Trophoblast cell (in vitro differentiated cells and primary cell): ENCODE measurements at regions not wholly inside any gene's neighbourhood (a gene's known extent, or its start where the extent isn't known, plus 50 kb on each side); places are given as distances from the start of the nearest gene placed in this dataset.

ENCODE experiments used
- DNase-seq, 2 donors: peaks; one replicate each; pipeline ENCODE4 v3.0.0-alpha.2; 2016
- H2AFZ ChIP-seq: 2 replicates; pipeline ENCODE4 v1.6.1; 2013; ENCODE audit warnings: low read length, moderate library complexity, mild to moderate bottlenecking; ENCODE audit not compliant: insufficient read depth, poor library complexity
- H2AK5ac ChIP-seq: 2 replicates; pipeline ENCODE4 v1.6.1; 2013; ENCODE audit warnings: mild to moderate bottlenecking, low read length
- H2BK120ac ChIP-seq: 2 replicates; pipeline ENCODE4 v1.6.1; 2013; ENCODE audit warnings: low read length, mild to moderate bottlenecking, moderate library complexity; ENCODE audit not compliant: insufficient read depth, poor library complexity
- H2BK12ac ChIP-seq: 2 replicates; pipeline ENCODE4 v1.6.1; 2013; ENCODE audit warnings: mild to moderate bottlenecking, low read length, moderate library complexity
- H2BK5ac ChIP-seq: 2 replicates; pipeline ENCODE4 v1.6.1; 2013; ENCODE audit warnings: low read length, low read depth, moderate library complexity, mild to moderate bottlenecking; ENCODE audit not compliant: poor library complexity
- H3K14ac ChIP-seq: 2 replicates; pipeline ENCODE4 v1.6.1; 2013; ENCODE audit warnings: mild to moderate bottlenecking, low read length
- H3K18ac ChIP-seq: 2 replicates; pipeline ENCODE4 v1.6.1; 2013; ENCODE audit warnings: mild to moderate bottlenecking, low read length
- H3K23ac ChIP-seq: 2 replicates; pipeline ENCODE4 v1.6.1; 2013; ENCODE audit warnings: low read length
- H3K27ac ChIP-seq: 2 replicates; pipeline ENCODE4 v1.5.1; 2013; ENCODE audit warnings: low read depth, mild to moderate bottlenecking, inconsistent platforms, low read length, moderate library complexity
- H3K27me3 ChIP-seq: 2 replicates; pipeline ENCODE4 v1.6.1; 2013; ENCODE audit warnings: inconsistent platforms, mild to moderate bottlenecking, low read length, moderate library complexity; ENCODE audit not compliant: insufficient read depth
- H3K36me3 ChIP-seq, 2 experiments: 1 replicate in 1 of 2; 2 replicates in 1 of 2; pipeline ENCODE4 v1.6.1; 2013; ENCODE audit warnings: low read length in 2 of 2, mild to moderate bottlenecking in 2 of 2, moderate library complexity in 1 of 2; ENCODE audit not compliant: insufficient read depth in 2 of 2, control insufficient read depth in 1 of 2
- H3K4ac ChIP-seq: 2 replicates; pipeline ENCODE4 v1.6.1; 2013; ENCODE audit warnings: low read depth, mild to moderate bottlenecking, low read length, moderate library complexity
- H3K4me1 ChIP-seq, 2 experiments: 1 replicate in 1 of 2; 2 replicates in 1 of 2; pipeline ENCODE4 v1.6.1; 2013; ENCODE audit warnings: low read length in 2 of 2, mild to moderate bottlenecking in 2 of 2, moderate library complexity in 1 of 2; ENCODE audit not compliant: insufficient read depth in 2 of 2, control insufficient read depth in 1 of 2
- H3K4me2 ChIP-seq: 2 replicates; pipeline ENCODE4 v1.6.1; 2013; ENCODE audit warnings: inconsistent platforms, mild to moderate bottlenecking, low read length, moderate library complexity
- H3K4me3 ChIP-seq: 2 replicates; pipeline ENCODE4 v1.5.1; 2013; ENCODE audit warnings: mild to moderate bottlenecking, low read depth, low read length, inconsistent platforms
- H3K79me1 ChIP-seq: one replicate; pipeline ENCODE4 v1.6.1; 2013; ENCODE audit warnings: low read length
- H3K79me2 ChIP-seq: 2 replicates; pipeline ENCODE4 v1.6.1; 2013; ENCODE audit warnings: low read length, mild to moderate bottlenecking; ENCODE audit not compliant: control insufficient read depth, insufficient read depth, poor library complexity
- H3K9ac ChIP-seq: 2 replicates; pipeline ENCODE4 v1.6.1; 2013; ENCODE audit warnings: mild to moderate bottlenecking, low read length
- H3K9me3 ChIP-seq: 2 replicates; pipeline ENCODE4 v1.6.1; 2013; ENCODE audit warnings: low read depth, mild to moderate bottlenecking, control low read depth, inconsistent platforms, low read length; ENCODE audit not compliant: insufficient read depth
- H4K12ac ChIP-seq: 2 replicates; pipeline ENCODE4 v1.6.1; 2013; ENCODE audit warnings: low read depth, mild to moderate bottlenecking, low read length, moderate library complexity
- H4K8ac ChIP-seq: 2 replicates; pipeline ENCODE4 v1.6.1; 2013; ENCODE audit warnings: low read depth, mild to moderate bottlenecking, low read length, moderate library complexity
- H4K91ac ChIP-seq: one replicate; pipeline ENCODE4 v1.6.1; 2013; ENCODE audit warnings: low read depth, mild to moderate bottlenecking, low read length, moderate library complexity
- WGBS: extraction: QIAGEN DNeasy Blood & Tissue Kit; methylation state at CpG from one replicate; pipeline ENCODE4 v1.1.7; 2013; ENCODE audit warnings: missing lambda C conversion rate; ENCODE audit not compliant: insufficient read length, insufficient coverage; ENCODE audit errors: extremely low coverage; 5-methylcytosine and 5-hydroxymethylcytosine counted together

GRCh38 chr11:134763030-134763388 lies 351.0 kb upstream of the B3GAT1 start:
- Histone ChIP-seq H3K4me3 (no peak overlapping the region), H4K91ac (no peak overlapping the region), H3K27me3 (no peaks in the 10 kb centered on the region), H3K4ac (no peak overlapping the region), H2AK5ac (no peak overlapping the region), H2BK12ac (no peak overlapping the region), H3K27ac (no peak overlapping the region), H3K9ac (no peak overlapping the region), H3K79me2 (no peaks in the 10 kb centered on the region), H2BK5ac (no peak overlapping the region), H3K79me1 (no peaks in the 10 kb centered on the region), H4K12ac (no peak overlapping the region), H3K9me3 (peaks cover 5% of the 10 kb centered on the region), H3K18ac (no peak overlapping the region), H3K36me3 (no peaks in the 10 kb centered on the region), H2BK120ac (no peak overlapping the region), H3K4me1 (no peaks in the 10 kb centered on the region), H4K8ac (no peak overlapping the region), H3K4me2 (no peak overlapping the region), H3K14ac (no peak overlapping the region), H3K23ac (no peak overlapping the region), H2AFZ (no peak overlapping the region)
- DNase-seq = no peak
- WGBS = no CpG with 5 or more reads among the region's 16 CpGs

GRCh38 chr11:134762248-134763029 lies 350.4 kb upstream of the B3GAT1 start:
- Histone ChIP-seq H3K36me3 (no peaks in the 10 kb centered on the region), H2BK5ac (no peak overlapping the region), H2BK120ac (no peak overlapping the region), H3K79me2 (no peaks in the 10 kb centered on the region), H2AFZ (no peak overlapping the region), H3K4me3 (no peak overlapping the region), H3K27me3 (no peaks in the 10 kb centered on the region), H3K9ac (no peak overlapping the region), H3K9me3 (peaks cover 4% of the 10 kb centered on the region), H2BK12ac (no peak overlapping the region), H3K4me2 (no peak overlapping the region), H3K4me1 (no peaks in the 10 kb centered on the region), H4K91ac (no peak overlapping the region), H2AK5ac (no peak overlapping the region), H3K23ac (no peak overlapping the region), H3K4ac (no peak overlapping the region), H4K8ac (no peak overlapping the region), H4K12ac (no peak overlapping the region), H3K18ac (no peak overlapping the region), H3K27ac (no peak overlapping the region), H3K14ac (no peak overlapping the region), H3K79me1 (no peaks in the 10 kb centered on the region)
- DNase-seq = no peak
- WGBS = no CpG with 5 or more reads among the region's 59 CpGs

DNA sequence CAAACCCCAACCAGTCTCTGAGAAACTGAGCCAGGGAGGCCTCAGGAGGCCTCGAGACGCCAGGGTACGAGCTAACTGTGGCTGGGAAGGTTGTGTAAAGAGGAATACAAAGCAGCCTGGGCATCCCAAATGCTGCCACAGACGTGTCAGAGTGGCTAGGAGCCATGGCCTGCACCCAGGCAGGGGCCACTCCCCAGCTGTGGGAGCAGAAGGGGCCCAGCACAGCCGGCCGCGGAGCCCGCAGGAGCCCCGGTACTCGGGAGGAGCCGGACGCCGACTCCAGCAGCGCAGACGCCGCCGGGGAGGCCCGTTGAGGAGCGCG lies 349.8 kb upstream of the B3GAT1 start:
- no peaks in the 10 kb centered on the region for H3K27me3 ChIP-seq
- no peak overlapping the region for H4K12ac ChIP-seq
- H3K36me3 ChIP-seq = no peaks in the 10 kb centered on the region
- H4K8ac ChIP-seq = no peak overlapping the region
- no peak overlapping the region for H3K23ac ChIP-seq
- no peaks in the 10 kb centered on the region for H3K4me1 ChIP-seq
- H3K18ac ChIP-seq = no peak overlapping the region
- no peak overlapping the region for H3K4ac ChIP-seq
- H3K79me2 ChIP-seq = no peaks in the 10 kb centered on the region
- no peaks in the 10 kb centered on the region for H3K79me1 ChIP-seq
- no peak overlapping the region for H3K4me2 ChIP-seq
- H2BK120ac ChIP-seq = no peak overlapping the region
- no peak overlapping the region for H3K14ac ChIP-seq
- no peak overlapping the region for H2BK12ac ChIP-seq
- peaks cover 4% of the 10 kb centered on the region for H3K9me3 ChIP-seq
- H2AFZ ChIP-seq = no peak overlapping the region
- no peak for DNase-seq
- H3K9ac ChIP-seq = no peak overlapping the region
- H4K91ac ChIP-seq = no peak overlapping the region
- no CpG with 5 or more reads among the region's 20 CpGs for WGBS
- H2AK5ac ChIP-seq = no peak overlapping the region
- H3K4me3 ChIP-seq = no peak overlapping the region
- no peak overlapping the region for H2BK5ac ChIP-seq
- no peak overlapping the region for H3K27ac ChIP-seq

- H3K14ac ChIP-seq = no peak overlapping the region
- no peak overlapping the region for H3K18ac ChIP-seq
- H2AK5ac ChIP-seq = no peak overlapping the region
- no peak overlapping the region for H2BK12ac ChIP-seq
- no peaks in the 10 kb centered on the region for H3K4me1 ChIP-seq
- no peak overlapping the region for H3K23ac ChIP-seq
- no peak overlapping the region for H3K27ac ChIP-seq
- no peak overlapping the region for H2BK120ac ChIP-seq
- H3K9ac ChIP-seq = no peak overlapping the region
- no peak overlapping the region for H4K12ac ChIP-seq
- DNase-seq = no peak
- H3K4me2 ChIP-seq = no peak overlapping the region
- H3K9me3 ChIP-seq = peaks cover 4% of the 10 kb centered on the region
- H4K8ac ChIP-seq = no peak overlapping the region
- H3K27me3 ChIP-seq = no peaks in the 10 kb centered on the region
- H2AFZ ChIP-seq = no peak overlapping the region
- WGBS = no CpG with 5 or more reads among the region's 12 CpGs
- H3K79me2 ChIP-seq = no peaks in the 10 kb centered on the region
- no peaks in the 10 kb centered on the region for H3K36me3 ChIP-seq
- no peak overlapping the region for H2BK5ac ChIP-seq
- no peak overlapping the region for H3K4me3 ChIP-seq
- no peaks in the 10 kb centered on the region for H3K79me1 ChIP-seq
- no peak overlapping the region for H4K91ac ChIP-seq
- H3K4ac ChIP-seq = no peak overlapping the region
Observed at GRCh38 chr11:134761386-134761785, 349.3 kb upstream of the B3GAT1 start.
